HL-60 (cell line): ENCODE measurements at regions not wholly inside any gene's neighbourhood (a gene's known extent, or its start where the extent isn't known, plus 50 kb on each side); places are given as distances from the start of the nearest gene placed in this dataset.

Experiments used
- DNase-seq, 2 experiments: peaks; one replicate each; pipeline ENCODE4 v3.0.0-alpha.2; 2010 to 2020; ENCODE audit warnings: low read depth in 1 of 2, low spot score in 1 of 2
- H3K27ac ChIP-seq: fragments of 250-450 bp; sonication (Bioruptor Pico); replicated peaks from 2 replicates; pipeline ENCODE4 v1.5.1; 2020; ENCODE audit warnings: mild to moderate bottlenecking, moderate library complexity
- H3K27me3 ChIP-seq: fragments of 250-450 bp; sonication (Bioruptor Pico); 2 replicates; pipeline ENCODE4 v1.5.1; 2021; ENCODE audit warnings: mild to moderate bottlenecking, moderate library complexity; ENCODE audit not compliant: insufficient read depth, poor library complexity, severe bottlenecking
- H3K4me3 ChIP-seq: replicated peaks from 2 replicates; pipeline ENCODE4 v1.5.1; 2011; ENCODE audit warnings: mild to moderate bottlenecking, control low read depth, low read length; ENCODE audit not compliant: insufficient read depth
- GABPA ChIP-seq: IDR thresholded peaks from 2 replicates; pipeline ENCODE4 v1.6.1; 2012; ENCODE audit warnings: low read depth
- POLR2AphosphoS5 ChIP-seq: IDR thresholded peaks from 2 replicates; pipeline ENCODE4 v1.6.1; 2012; ENCODE audit warnings: low read depth
- SPI1 ChIP-seq: IDR thresholded peaks from 2 replicates; pipeline ENCODE4 v1.6.1; 2012; ENCODE audit warnings: low read depth, mild to moderate bottlenecking, borderline replicate concordance
- TF ChIP-seq, protein P1 (sequence below): IDR thresholded peaks from one replicate; pipeline ENCODE4 v1.5.1; 2011; ENCODE audit warnings: low read length, control low read depth, inconsistent platforms; ENCODE audit not compliant: insufficient read depth
- TF ChIP-seq, protein P2 (sequence below): IDR thresholded peaks from 2 replicates; pipeline ENCODE4 v1.6.1; 2012; ENCODE audit warnings: low read depth; ENCODE audit not compliant: insufficient replicate concordance

DNA sequence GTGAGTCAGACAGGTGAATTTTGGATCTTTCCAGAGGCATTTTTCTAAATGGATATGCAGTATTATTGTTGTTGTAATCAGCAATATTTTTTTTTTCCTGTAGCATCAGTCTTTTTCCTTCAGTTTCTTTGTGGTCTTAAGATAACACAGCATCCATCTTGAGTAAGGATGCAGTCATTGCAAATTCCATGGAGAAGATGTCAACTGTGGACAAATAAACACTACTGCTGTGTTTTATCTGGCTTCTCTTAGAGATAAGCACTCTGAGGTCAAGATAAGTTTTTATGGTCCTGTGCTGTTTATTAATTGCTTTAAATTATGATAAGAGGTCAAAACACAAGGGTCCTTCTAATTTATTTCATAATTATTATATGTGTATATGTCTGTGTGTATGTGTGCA, 1255.7 kb downstream of the ADGRL3 start:
- no peak overlapping the region for H3K27ac ChIP-seq
- no peak for DNase-seq
- TF ChIP-seq, protein P1, sequence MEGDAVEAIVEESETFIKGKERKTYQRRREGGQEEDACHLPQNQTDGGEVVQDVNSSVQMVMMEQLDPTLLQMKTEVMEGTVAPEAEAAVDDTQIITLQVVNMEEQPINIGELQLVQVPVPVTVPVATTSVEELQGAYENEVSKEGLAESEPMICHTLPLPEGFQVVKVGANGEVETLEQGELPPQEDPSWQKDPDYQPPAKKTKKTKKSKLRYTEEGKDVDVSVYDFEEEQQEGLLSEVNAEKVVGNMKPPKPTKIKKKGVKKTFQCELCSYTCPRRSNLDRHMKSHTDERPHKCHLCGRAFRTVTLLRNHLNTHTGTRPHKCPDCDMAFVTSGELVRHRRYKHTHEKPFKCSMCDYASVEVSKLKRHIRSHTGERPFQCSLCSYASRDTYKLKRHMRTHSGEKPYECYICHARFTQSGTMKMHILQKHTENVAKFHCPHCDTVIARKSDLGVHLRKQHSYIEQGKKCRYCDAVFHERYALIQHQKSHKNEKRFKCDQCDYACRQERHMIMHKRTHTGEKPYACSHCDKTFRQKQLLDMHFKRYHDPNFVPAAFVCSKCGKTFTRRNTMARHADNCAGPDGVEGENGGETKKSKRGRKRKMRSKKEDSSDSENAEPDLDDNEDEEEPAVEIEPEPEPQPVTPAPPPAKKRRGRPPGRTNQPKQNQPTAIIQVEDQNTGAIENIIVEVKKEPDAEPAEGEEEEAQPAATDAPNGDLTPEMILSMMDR, result no peak
- TF ChIP-seq SPI1, result no peak
- TF ChIP-seq, protein P2, sequence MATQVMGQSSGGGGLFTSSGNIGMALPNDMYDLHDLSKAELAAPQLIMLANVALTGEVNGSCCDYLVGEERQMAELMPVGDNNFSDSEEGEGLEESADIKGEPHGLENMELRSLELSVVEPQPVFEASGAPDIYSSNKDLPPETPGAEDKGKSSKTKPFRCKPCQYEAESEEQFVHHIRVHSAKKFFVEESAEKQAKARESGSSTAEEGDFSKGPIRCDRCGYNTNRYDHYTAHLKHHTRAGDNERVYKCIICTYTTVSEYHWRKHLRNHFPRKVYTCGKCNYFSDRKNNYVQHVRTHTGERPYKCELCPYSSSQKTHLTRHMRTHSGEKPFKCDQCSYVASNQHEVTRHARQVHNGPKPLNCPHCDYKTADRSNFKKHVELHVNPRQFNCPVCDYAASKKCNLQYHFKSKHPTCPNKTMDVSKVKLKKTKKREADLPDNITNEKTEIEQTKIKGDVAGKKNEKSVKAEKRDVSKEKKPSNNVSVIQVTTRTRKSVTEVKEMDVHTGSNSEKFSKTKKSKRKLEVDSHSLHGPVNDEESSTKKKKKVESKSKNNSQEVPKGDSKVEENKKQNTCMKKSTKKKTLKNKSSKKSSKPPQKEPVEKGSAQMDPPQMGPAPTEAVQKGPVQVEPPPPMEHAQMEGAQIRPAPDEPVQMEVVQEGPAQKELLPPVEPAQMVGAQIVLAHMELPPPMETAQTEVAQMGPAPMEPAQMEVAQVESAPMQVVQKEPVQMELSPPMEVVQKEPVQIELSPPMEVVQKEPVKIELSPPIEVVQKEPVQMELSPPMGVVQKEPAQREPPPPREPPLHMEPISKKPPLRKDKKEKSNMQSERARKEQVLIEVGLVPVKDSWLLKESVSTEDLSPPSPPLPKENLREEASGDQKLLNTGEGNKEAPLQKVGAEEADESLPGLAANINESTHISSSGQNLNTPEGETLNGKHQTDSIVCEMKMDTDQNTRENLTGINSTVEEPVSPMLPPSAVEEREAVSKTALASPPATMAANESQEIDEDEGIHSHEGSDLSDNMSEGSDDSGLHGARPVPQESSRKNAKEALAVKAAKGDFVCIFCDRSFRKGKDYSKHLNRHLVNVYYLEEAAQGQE, result no peak
- TF ChIP-seq POLR2AphosphoS5, result no peak
- no peak for TF ChIP-seq GABPA
- no peaks in the 10 kb centered on the region for H3K27me3 ChIP-seq
- H3K4me3 ChIP-seq, result no peak overlapping the region

DNA sequence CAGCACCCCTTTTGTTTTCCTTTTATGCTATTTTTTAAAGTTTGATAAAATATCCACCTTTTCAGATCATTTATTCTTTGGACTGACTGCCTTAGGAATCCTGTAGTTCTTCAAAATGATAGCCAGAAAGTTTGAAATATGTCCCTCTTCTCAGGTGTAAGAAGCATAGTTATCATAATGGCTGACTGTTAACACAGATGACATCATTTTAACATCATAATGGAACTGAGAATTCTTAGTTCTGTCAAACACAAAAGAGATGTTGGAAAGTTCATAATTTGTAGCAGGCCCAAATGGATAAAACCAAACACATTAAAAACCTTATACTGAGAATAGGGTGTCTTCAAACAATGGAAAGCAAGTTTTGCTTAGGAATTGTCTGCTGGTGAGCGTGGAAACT, 1254.4 kb downstream of the ADGRL3 start:
- no peak overlapping the region for H3K4me3 ChIP-seq
- DNase-seq, result no peak
- no peak overlapping the region for H3K27ac ChIP-seq
- TF ChIP-seq, protein P2, result no peak
- TF ChIP-seq POLR2AphosphoS5 (no peak), SPI1 (no peak), GABPA (no peak)
- TF ChIP-seq, protein P1, result no peak
- H3K27me3 ChIP-seq, result no peaks in the 10 kb centered on the region

DNA sequence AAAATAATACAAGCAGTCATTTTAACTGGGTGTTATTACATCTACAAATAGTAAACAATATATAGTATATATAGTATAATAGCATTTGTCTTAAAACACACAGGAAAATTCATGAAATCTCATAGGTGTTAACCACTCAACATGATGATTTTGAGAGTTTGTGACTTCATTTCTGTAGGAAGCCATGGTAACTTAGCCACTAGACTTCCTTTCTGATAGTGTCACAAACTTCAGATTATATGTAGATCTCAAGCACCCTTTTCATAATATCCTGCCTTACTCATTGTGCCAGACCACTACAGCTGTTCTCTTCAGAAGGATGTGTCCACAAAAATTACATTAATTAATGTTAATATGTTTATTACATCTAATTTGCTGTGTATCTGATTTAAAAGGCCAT, 1250.6 kb downstream of the ADGRL3 start:
- Histone ChIP-seq H3K27ac (no peak overlapping the region), H3K4me3 (no peak overlapping the region), H3K27me3 (no peaks in the 10 kb centered on the region)
- TF ChIP-seq POLR2AphosphoS5 (no peak), SPI1 (no peak), GABPA (no peak)
- TF ChIP-seq, protein P1, result no peak
- TF ChIP-seq, protein P2, result no peak
- DNase-seq, result no peak
